ENCODE measurements at regions not wholly inside any gene's neighbourhood (a gene's known extent, or its start where the extent isn't known, plus 50 kb on each side); places are given as distances from the start of the nearest gene placed in this dataset.

- no peak overlapping the region for H2BK12ac ChIP-seq (ENCODE audit: low read depth, low read length)
- no peak overlapping the region for H3K23ac ChIP-seq (ENCODE audit: insufficient read length)
- no peak overlapping the region for H3K4ac ChIP-seq (replicated peaks; ENCODE audit: insufficient read length, low read depth, low read length)
- no peak overlapping the region for H3K4me2 ChIP-seq (ENCODE audit: insufficient read depth in 1 of 2, low read depth in 2 of 2, low read length in 2 of 2)
- H3K36me3 ChIP-seq (ENCODE audit: control insufficient read depth in 2 of 4, insufficient read depth in 4 of 4, low read length in 3 of 4) = no peaks in the 10 kb centered on the region
- no peak overlapping the region for H4K8ac ChIP-seq (ENCODE audit: extremely low read depth, insufficient read depth, low read length)
- H3K27me3 ChIP-seq (replicated peaks in 1 of 4; ENCODE audit: control insufficient read depth in 3 of 4, extremely low read depth in 1 of 4, insufficient read depth in 3 of 4, low read length in 3 of 4) = peaks cover 0 to 1% (median 0%) of the 10 kb centered on the region in 4 experiments; a peak in 1 of 7 replicates
- H4K5ac ChIP-seq (ENCODE audit: insufficient read length, low read depth, low read length) = no peak overlapping the region
- H3K56ac ChIP-seq (replicated peaks; ENCODE audit: insufficient read length, low read depth, low read length) = no peak overlapping the region
- no peak overlapping the region for H2BK20ac ChIP-seq (ENCODE audit: low read length)
- FAIRE-seq (no peak), DNase-seq (ENCODE audit: low read depth in 1 of 2, low spot score in 2 of 2) (no peak)
- H2BK5ac ChIP-seq (ENCODE audit: low read depth, low read length) = no peak overlapping the region
- H3K9ac ChIP-seq (replicated peaks in 1 of 4; ENCODE audit: extremely low read depth in 1 of 4, low read depth in 3 of 4, low read length in 3 of 4) = no peak overlapping the region
- POLR2A ChIA-PET (ENCODE audit: partially characterized antibody) = no interaction called here
- no peaks in the 10 kb centered on the region for H3K9me3 ChIP-seq (ENCODE audit: insufficient read depth in 2 of 2, low read depth in 1 of 2, low read length in 1 of 2)
- H2AFZ ChIP-seq (ENCODE audit: low read length) = no peak overlapping the region
- H2AK5ac ChIP-seq (ENCODE audit: low read depth, low read length) = no peak overlapping the region
- TF ChIP-seq KDM4A (IDR thresholded peaks at IDR 0.05; ENCODE audit: low read depth, low read length, severe bottlenecking) = no peak
- no peak for TF ChIP-seq RBBP5 (IDR thresholded peaks at IDR 0.05; ENCODE audit: borderline replicate concordance, low read depth, low read length)
- no peak for TF ChIP-seq RFX5 (IDR thresholded peaks at IDR 0.05; ENCODE audit: borderline replicate concordance, low read depth, low read length)
- H2BK120ac ChIP-seq (replicated peaks; ENCODE audit: low read depth, low read length) = no peak overlapping the region
- CTCF ChIA-PET (ENCODE audit: partially characterized antibody) = interaction anchor here (1.1 to 1.6 kb wide), 2 partner anchors 18 to 52 kb away, joined by 3 to 4 read pairs; no protein-coding TSS in a partner anchor
- H2BK15ac ChIP-seq (ENCODE audit: low read length) = no peak overlapping the region
- no peak overlapping the region for H3K18ac ChIP-seq (ENCODE audit: extremely low read depth, low read length)
- no peaks in the 10 kb centered on the region for H3K79me1 ChIP-seq (ENCODE audit: low read depth, low read length)
- H3K4me3 ChIP-seq (ENCODE audit: extremely low read depth in 1 of 4, insufficient read depth in 2 of 4, low read depth in 3 of 4, low read length in 4 of 4) = no peak overlapping the region
- no peak overlapping the region for H3K27ac ChIP-seq (ENCODE audit: low read depth, low read length)
- H3K79me2 ChIP-seq (ENCODE audit: control insufficient read depth in 1 of 2, insufficient read depth in 2 of 2, low read length in 2 of 2) = no peaks in the 10 kb centered on the region
- no peaks in the 10 kb centered on the region for H3K23me2 ChIP-seq (ENCODE audit: low read depth, low read length)
- H3K4me1 ChIP-seq (replicated peaks in 1 of 4; ENCODE audit: control insufficient read depth in 3 of 4, insufficient read depth in 4 of 4, low read length in 3 of 4) = no peaks in the 10 kb centered on the region
- H4K20me1 ChIP-seq (replicated peaks in 1 of 2; ENCODE audit: control insufficient read depth in 1 of 2, insufficient read depth in 2 of 2, low read length in 2 of 2) = no peaks in the 10 kb centered on the region
- H3K14ac ChIP-seq (ENCODE audit: insufficient read length) = no peak overlapping the region
- WGBS, 2 experiments (ENCODE audit: extremely low coverage in 1 of 2, insufficient coverage in 1 of 2, insufficient read length in 1 of 2, insufficient replicate concordance in 2 of 2, low coverage in 1 of 2, low lambda C conversion rate in 2 of 2, missing lambda C conversion rate in 1 of 2) = 94% methylated on average over 4 of the region's 4 CpGs; no CpG with 5 or more reads in 1 of the 2 experiments
- no peak overlapping the region for H4K91ac ChIP-seq (replicated peaks; ENCODE audit: insufficient read length, low read length)
Measured at GRCh38 chr5:153373130-153373498, 117.4 kb upstream of the GRIA1 start.
